Jurkat, Clone E6-1 (cell line): ENCODE measurements at regions not wholly inside any gene's neighbourhood (a gene's known extent, or its start where the extent isn't known, plus 50 kb on each side); places are given as distances from the start of the nearest gene placed in this dataset.
A peak's percentile ranks its signal among the peaks of the same experiment; 100 is the strongest.
"Not testable (repeated sequence)": the region's sequence is repeated elsewhere in the genome, so short reads cannot be mapped to it uniquely, and the experiment has no call there.

ENCODE experiments used
- DNase-seq: peaks from one replicate; pipeline ENCODE4 v3.0.0-alpha.2; 2011; ENCODE audit warnings: low read depth, low spot score
- H3K4me3 ChIP-seq: 2 replicates; pipeline ENCODE4 v1.5.1; 2011; ENCODE audit warnings: mild to moderate bottlenecking, low read length, control low read depth, moderate library complexity

DNA sequence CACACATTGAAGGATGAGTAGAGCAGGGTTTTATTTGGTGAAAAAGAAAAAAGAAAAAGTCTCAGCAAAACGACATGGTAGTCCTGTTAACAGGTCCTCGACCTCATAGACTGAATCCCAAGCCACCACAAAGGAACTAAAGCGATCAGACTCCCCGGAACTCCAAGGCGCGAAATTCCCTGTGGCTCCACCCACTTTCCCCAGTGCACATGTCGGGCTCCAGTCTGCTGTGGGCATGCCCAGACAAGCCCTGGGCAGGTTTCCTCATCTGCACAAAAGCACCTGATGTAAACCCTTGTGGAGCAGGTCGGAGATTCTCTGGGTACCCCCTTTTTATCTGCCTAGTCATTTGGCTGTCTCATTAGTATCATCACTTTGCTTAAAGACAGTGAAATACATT, 170.7 kb upstream of the FSIP2 start:
- no peak for DNase-seq

DNA sequence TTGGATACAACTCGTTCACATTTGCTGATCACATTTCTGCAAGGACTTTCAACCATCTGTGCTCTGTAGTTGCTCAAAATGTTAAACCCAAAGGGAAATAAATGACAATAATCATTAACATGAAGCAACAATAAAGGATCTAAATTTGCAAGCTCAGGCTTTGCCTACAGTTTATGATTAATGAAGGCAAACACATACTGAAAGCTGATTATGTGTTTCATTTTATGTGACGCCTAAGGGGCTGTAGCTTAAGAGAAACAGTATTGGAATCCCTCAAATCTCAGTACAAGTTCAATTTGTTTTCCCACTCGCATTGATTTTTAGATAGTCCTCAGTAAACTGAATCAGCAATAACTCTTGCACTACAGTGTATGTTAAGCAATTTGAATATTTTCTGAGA, 160.3 kb upstream of the FSIP2 start:
- no peak for DNase-seq
- H3K4me3 ChIP-seq: no peak overlapping the region

More for the DNA sequence above, 170.7 kb upstream of the FSIP2 start:
- H3K4me3 ChIP-seq: no peak overlapping the region

DNA sequence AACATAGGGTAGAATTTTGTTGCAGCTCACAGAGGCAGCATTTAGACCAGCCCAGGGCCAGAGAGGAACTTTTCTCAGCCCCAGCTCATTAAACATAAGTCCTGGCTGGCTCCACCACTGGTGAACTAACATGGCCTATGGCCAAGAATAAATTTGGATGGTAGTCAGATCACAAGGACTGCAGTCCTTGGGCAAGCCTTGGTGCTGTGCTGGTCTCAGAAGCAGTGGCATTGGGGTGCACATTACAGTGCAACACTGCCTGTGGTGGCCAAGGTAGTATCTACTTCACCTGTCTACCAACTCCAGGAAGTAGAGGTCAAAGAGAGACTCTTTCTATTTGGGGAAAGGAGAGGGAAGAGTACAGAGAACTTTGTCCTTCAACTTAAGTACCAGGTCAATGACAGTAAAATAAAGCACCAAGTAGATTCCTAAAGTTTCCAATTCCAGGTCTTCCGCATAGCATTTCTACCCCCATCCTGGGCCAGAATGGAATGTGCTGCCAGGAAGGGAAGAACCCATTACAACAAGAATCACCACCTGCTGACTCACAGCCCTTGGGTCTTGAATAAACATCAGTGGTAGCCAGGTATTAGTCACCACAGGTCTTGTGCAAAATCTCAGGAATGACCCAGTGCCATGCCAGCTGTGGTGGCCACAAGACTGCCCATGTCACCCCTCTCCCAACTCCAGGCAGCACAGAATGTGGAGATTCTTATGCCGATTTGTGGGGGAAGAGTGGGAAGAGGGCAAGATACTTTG, 155.4 kb upstream of the FSIP2 start:
- no peak for DNase-seq
- no peak overlapping the region for H3K4me3 ChIP-seq

DNA sequence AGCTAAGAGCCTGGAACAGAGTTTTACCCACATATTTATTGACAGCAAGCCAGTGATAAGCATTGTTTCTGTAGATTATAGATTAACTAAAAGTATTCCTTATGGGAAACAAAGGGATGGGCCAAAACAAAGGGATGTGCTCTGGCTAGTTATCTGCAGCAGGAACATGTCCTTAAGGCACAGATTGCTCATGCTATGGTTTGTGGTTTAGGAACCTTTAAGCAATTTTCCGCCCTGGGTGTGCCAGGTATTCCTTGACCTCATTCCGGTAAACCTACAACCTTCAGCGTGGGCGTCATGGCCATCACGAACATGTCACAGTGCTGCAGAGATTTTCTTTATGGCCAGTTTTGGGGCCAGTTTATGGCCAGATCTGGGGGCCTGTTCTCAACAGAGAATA, 153.4 kb upstream of the FSIP2 start:
- DNase-seq, H3K4me3 ChIP-seq: not testable (repeated sequence)

DNA sequence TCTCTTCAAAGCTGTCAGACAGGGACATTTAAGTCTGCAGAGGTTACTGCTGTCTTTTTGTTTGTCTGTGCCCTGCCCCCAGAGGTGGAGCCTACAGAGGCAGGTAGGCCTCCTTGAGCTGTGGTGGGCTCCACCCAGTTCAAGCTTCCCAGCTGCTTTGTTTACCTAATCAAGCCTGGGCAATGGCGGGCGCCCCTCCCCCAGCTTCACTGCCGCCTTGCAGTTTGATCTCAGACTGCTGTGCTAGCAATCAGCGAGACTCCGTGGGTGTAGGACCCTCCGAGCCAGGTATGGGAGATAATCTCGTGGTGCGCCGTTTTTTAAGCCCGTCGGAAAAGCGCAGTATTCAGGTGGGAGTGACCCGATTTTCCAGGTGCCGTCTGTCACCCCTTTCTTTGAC, 147.3 kb upstream of the FSIP2 start:
- DNase-seq, H3K4me3 ChIP-seq: not testable (repeated sequence)

DNA sequence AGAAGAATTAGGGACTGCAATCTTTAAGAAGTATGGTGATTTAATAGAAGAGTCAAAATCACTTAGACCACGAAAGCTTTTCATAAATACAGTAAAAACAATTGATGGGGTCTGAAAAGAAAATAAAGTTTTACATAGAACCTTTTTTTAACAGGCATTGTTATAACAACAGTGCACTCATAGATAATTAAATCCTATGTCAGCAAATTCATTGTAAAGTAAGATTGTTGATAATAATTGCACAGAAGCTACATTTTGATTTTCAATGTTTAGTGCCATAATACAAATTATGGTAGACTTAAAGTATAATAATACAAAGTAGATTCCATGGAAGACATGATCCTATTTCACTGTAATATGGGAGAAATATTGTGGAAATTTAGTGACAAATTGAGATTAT, 130.7 kb upstream of the FSIP2 start:
- no peak for DNase-seq
- H3K4me3 ChIP-seq: no peak overlapping the region

DNA sequence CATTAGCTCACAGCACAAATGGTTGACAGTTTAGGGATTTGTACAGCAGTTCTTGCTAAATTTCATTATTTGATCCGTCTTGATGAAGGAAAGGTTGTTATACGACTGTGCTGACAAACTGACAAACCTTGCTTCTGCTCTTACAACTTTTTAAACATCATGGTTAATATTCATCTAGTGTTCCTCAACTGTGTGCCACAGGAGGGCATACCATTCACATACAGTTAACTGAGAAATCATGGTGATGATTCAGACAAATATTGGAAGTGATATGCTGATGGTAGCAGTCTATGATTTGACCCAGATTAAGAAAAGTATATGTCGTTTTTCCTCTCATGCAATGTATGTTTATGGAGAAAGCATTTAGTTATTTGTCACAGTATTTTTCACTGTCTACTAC, 129.8 kb upstream of the FSIP2 start:
- no peak for DNase-seq
- no peak overlapping the region for H3K4me3 ChIP-seq

DNA sequence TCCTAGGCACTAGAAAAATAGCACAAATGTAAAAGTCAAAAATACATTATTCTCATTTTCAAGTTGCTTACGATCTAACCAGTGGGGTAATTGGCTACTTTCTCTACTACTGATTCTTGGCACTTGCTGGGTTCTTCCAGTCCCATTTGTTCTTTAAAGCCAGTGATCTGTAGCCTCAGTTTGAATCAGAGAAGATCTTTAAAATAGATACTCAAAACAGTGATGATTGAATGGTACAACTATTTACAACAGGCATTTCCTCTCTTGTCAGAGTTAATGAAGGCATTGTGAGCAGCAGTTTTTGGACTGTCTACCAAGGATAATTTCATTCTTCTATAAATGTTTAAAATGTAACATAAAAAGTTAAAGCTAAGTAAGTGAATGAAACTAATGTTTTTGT, 128.3 kb upstream of the FSIP2 start:
- no peak overlapping the region for H3K4me3 ChIP-seq
- DNase-seq: no peak

DNA sequence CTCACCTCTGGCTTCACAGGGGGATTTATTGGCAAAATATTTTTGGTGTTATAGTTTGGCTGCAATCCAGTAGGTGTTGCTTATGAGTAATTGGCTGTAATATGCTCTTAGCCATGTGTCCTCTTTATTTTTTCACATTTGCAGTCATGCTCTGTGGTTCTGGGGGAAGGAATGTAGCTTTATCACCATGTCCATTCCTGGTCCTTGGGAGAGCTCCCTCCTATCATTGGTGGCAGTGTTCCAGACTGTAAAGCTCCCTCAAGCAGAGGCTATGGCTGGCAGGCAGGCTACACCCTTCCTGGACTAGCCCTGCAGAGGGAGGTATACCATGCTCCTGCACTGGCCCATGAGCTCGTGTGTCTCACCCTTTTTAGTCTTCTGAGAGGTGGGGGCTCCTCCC, 120.0 kb upstream of the FSIP2 start:
- DNase-seq: no peak
- no peak overlapping the region for H3K4me3 ChIP-seq

DNA sequence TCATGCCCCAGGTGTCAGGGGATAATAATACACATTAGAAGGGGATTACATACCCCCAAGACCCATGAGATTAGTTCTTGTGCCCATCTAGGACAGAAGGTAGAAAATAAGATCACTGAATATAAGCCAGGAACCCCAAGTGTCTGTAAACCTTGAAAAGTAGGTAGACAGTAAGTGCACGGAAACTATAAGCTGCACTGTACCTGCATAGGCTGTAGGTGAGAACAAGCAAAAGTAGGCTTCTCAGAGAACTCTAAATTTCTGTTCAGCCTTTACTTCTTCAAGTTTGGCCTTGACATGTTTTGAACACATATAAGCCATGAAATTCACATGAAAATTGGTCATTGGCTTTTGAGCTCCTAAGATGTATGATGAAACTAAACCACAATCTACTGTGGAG, 113.0 kb upstream of the FSIP2 start:
- no peak for DNase-seq

DNA sequence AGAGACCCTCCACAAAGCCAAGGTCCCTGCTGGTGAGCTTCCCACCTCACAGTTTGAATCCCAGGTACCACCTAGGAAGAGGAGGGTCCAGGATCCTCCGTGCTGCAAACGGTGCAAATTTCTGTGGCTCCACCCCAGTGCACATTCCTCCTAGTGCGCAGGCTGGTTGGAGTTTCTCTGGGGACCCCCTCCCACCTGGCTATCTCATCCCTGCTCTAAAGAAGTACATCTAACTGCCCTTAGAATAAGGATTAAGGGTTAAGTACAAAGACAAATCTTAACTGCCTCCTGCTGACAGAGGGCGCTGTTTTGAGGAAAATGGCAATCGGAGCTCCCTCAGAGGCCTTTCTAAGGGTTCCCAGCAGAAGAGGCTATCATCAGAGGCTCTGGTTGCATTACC, 109.6 kb upstream of the FSIP2 start:
- DNase-seq: peak; percentile 30
- H3K4me3 ChIP-seq: no peak overlapping the region

More for the DNA sequence above, 113.0 kb upstream of the FSIP2 start:
- no peak overlapping the region for H3K4me3 ChIP-seq

DNA sequence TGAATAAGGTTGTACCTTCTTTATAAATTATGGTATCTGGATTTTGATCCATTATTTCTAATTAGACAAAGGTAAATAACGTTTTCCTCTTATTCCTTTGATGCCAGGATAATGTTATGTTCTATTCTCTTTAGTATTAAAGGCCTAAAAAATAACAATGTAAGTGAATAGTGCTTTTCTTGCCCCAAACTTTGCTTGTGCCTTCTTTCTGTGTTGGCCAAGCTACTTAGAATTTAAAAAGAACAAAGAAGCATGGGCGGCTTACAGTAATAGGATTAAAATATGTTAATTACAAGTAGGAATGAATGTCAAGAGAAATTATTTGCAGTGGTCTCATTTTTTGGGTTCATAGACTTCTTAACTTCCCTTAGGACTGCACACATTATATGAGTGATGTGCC, 105.0 kb upstream of the FSIP2 start:
- no peak overlapping the region for H3K4me3 ChIP-seq
- DNase-seq: no peak

DNA sequence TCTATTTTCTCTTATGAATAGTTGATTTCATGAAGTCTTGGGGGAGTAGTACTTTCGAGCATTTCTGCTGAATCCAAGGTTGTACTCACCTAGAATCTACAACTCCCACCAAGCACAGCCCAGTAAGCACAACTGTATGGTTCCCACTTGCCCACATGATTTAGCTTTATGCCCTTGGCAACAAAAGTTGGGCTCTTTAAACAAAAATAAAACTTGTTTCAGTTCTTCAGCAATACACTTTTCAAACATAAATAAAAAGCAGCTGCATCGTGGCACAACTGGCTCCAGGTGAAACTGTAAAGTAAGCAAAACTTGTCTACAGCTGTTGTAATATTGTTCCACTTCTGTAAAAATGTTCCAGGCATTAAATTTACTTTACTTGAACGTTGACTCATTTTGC, 99.8 kb upstream of the FSIP2 start:
- no peak overlapping the region for H3K4me3 ChIP-seq
- no peak for DNase-seq

DNA sequence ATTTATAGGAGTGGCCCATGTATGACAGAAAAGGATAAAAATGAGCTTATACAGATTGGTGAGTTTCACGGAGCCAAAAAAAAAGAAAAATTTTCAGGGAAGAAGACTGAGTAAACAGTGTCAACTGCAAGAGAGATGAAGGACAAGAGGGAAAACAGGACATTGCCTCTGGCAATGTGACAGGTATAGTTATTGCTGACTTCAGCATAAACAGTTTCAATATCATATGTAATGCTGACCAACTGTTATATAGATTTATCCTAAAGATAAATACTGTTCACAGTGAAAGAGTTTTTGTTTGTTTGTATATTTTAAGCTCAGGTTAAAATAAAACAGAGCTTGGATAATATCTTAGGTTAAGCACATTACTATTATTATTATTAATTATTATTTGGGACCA, 98.0 kb upstream of the FSIP2 start:
- no peak overlapping the region for H3K4me3 ChIP-seq
- no peak for DNase-seq

DNA sequence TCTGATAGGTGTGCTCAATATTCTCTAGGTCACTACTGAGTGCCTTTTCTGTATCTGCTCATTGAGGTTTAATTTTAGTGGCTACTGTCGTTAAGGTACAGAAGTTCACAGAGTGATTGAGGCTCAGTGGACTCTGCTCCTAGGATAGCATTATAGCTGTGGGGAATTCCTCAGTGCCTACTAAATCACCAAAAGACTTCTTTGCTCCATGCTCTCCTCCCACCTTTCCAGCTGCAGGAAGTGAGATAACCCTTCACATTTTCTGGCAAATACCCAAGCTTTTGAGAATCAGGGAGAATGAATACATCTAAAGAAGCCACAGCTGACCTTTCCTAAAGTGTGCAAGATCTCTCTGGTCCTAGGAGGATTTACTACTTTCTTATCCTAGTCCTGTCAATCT, 95.2 kb upstream of the FSIP2 start:
- DNase-seq: no peak
- no peak overlapping the region for H3K4me3 ChIP-seq

DNA sequence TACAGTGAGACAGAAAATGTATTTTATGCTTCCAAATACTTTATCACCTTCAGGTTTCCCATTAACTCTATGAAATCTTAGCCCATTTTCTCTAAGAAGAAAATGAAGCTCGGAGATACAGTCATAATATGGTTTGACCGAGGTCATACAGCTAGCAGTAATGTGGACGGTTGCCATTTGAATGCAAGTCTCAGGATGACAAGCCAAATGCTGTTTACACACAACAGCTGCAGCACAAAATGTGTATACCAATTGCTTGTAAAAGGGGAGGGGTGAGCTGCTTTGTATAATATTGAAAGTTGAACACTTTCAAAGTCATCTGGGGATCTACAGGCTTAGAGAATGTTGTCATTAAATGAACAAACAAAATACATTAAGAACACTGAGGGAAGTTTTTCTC, 93.8 kb upstream of the FSIP2 start:
- DNase-seq: no peak
- H3K4me3 ChIP-seq: no peak overlapping the region

DNA sequence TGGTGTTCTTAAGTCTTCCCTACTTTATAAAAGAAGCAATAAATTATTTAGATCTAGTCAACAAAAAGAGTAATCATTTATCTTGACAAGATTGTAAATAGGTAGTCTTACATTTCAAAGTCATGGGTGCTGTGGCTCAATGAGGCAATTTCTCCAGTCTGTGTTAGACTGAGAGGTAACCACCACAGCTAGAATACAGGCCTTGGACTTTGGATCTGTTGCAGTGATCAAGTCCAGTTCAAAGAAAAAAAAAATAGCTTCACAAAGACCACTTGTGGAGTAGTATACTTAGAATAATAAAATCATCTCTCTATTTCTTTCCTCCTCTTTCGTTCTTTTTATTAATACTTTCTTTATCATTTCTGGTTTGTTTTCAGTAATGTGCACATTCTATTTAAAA, 93.1 kb upstream of the FSIP2 start:
- no peak for DNase-seq

DNA sequence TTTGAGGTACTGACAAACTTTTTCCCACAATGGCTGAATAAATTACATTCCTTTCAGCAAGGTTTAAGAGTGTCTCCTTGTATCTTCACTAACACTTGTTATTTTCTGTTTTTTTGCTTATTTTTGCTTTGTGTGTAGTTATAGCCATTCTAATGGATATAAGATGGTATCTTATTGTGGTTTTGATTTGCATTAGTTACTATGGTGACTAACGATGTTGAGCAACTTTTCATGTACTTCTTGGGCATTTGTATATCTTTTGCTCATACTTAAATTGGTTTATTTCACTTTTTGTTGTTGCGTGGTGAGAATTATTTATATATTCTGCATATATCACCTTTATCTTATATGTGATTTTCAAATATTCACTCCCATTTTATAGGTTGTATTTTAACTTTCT, 79.9 kb upstream of the FSIP2 start:
- no peak for DNase-seq

More for the DNA sequence above, 93.1 kb upstream of the FSIP2 start:
- H3K4me3 ChIP-seq: no peak overlapping the region

DNA sequence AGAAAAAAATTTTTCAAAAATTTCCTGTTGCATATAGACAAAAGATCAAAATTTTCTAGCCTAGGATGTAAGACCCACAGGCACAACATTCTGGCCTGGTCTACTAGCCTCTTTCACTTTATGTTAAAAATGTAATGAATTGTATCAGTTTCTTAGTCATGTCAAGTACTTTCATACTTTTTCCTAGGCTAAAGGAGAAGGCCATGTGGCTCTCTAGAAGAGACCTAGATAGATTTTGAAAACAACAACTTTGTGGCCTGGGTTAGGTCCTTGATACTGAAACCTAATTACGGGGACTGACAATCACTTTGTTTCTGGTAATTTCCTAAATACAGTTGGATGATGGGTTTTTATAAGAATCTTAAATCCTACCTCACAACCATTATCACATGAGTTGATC, 74.8 kb upstream of the FSIP2 start:
- no peak overlapping the region for H3K4me3 ChIP-seq
- no peak for DNase-seq

More for the DNA sequence above, 79.9 kb upstream of the FSIP2 start:
- no peak overlapping the region for H3K4me3 ChIP-seq

DNA sequence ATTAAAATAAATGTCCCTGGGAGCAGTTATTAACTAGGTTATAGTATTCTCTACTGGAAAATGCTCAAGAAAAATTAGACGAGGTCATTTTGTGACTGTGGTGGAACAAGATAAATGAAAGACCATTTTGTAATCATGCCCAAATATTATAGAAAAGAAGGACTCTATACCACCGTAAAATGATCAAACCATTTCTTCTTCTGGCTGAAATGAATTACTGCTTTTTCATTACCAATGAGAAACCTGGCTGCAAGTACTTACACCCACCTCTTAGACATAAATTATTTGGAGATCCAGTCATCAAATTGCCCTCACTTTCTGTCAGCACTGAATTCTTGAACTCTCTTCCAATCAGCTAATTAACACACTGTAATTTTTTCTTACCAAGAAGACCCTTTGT, 74.2 kb upstream of the FSIP2 start:
- DNase-seq: no peak
- H3K4me3 ChIP-seq: no peak overlapping the region

DNA sequence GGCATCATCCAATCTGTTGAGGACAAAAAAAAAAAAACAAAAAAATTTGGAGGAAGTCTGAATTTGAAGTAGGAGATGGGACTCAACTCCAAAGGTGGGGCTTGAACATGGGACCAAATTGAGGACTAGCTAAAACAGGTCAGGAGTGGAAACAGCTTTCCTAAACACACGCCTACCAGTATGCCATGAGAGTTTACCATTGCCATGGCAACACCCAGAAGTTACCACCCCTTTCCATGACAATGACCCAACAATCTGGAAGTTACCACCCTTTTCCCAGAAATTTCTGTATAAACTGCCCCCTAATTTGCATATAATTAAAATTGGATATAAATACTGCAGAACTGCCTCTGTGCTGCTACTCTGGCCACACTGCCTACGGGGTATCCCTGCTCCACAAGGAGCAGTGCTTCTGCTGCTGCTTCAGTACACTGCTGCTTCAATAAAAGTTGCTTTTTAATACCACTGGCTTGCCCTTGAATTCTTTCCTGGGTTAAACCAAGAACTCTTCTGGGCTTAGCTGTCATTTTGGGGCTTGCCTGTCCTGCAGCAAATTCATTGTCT, 73.3 kb upstream of the FSIP2 start:
- DNase-seq: no peak
- H3K4me3 ChIP-seq: no peak overlapping the region
